ENCODE measurements at regions not wholly inside any gene's neighbourhood (a gene's known extent, or its start where the extent isn't known, plus 50 kb on each side); places are given as distances from the start of the nearest gene placed in this dataset.

DNA sequence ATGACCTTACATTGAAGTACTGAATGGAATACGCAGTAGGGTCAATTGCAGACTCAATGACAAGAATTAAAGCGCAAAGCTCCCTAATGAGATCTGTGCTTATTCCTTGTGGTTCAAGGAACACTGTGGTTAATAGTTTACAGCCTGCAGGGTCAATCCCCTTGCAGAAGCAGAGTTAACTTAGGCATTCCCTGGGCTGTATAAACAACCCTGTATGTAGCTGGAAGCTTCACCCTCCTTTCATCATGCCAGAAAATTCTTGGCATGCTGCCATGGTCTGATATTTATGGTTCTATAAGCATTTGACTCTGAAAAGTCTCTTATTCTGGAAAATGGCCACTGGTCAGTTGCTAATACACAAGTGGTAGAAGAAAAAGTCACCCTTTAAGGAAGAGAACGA is 227.7 kb downstream of the NOVA1 start:
- Histone ChIP-seq H3K4me1 (ENCODE audit: insufficient read depth, poor library complexity, severe bottlenecking) (no peaks in the 10 kb centered on the region), H3K36me3 (ENCODE audit: low read depth) (no peaks in the 10 kb centered on the region), H3K4me3 (ENCODE audit: severe bottlenecking) (no peak overlapping the region), H3K27me3 (ENCODE audit: insufficient read depth, poor library complexity, severe bottlenecking) (no peaks in the 10 kb centered on the region), H3K9me3 (ENCODE audit: severe bottlenecking) (peaks cover 2% of the 10 kb centered on the region), H3K27ac (ENCODE audit: poor library complexity, severe bottlenecking) (no peak overlapping the region)
- no peak for ATAC-seq (ENCODE audit: low read depth)
- TF ChIP-seq, protein P1, sequence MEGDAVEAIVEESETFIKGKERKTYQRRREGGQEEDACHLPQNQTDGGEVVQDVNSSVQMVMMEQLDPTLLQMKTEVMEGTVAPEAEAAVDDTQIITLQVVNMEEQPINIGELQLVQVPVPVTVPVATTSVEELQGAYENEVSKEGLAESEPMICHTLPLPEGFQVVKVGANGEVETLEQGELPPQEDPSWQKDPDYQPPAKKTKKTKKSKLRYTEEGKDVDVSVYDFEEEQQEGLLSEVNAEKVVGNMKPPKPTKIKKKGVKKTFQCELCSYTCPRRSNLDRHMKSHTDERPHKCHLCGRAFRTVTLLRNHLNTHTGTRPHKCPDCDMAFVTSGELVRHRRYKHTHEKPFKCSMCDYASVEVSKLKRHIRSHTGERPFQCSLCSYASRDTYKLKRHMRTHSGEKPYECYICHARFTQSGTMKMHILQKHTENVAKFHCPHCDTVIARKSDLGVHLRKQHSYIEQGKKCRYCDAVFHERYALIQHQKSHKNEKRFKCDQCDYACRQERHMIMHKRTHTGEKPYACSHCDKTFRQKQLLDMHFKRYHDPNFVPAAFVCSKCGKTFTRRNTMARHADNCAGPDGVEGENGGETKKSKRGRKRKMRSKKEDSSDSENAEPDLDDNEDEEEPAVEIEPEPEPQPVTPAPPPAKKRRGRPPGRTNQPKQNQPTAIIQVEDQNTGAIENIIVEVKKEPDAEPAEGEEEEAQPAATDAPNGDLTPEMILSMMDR (IDR thresholded peaks at IDR 0.05; ENCODE audit: poor library complexity, severe bottlenecking): no peak
- DNase-seq (ENCODE audit: low spot score): no peak

DNA sequence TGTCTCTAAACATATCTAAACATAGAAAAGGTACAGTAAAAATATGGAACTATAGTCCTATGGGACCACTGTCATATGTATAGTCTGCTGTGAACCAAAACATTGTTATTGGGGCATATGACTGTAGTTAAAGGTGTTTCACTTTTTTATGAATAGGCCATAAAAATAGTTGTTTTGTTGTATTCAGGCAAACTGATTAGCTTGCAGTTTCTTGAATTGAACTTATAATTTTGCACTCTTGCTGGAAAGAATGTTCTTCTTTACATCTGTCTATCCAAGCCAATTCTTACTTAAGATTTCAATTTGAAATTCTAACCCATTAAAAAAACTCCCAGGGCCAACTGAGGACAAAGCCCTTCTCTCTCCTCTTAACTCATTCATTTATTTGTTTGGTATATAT is 234.1 kb downstream of the NOVA1 start:
- Histone ChIP-seq H3K4me3 (ENCODE audit: severe bottlenecking) (no peak overlapping the region), H3K4me1 (ENCODE audit: insufficient read depth, poor library complexity, severe bottlenecking) (no peaks in the 10 kb centered on the region), H3K27ac (ENCODE audit: poor library complexity, severe bottlenecking) (no peak overlapping the region), H3K9me3 (ENCODE audit: severe bottlenecking) (peaks cover 2% of the 10 kb centered on the region), H3K27me3 (ENCODE audit: insufficient read depth, poor library complexity, severe bottlenecking) (peaks cover 11% of the 10 kb centered on the region), H3K36me3 (ENCODE audit: low read depth) (no peaks in the 10 kb centered on the region)
- TF ChIP-seq, protein P1 (IDR thresholded peaks at IDR 0.05; ENCODE audit: poor library complexity, severe bottlenecking): no peak
- ATAC-seq (ENCODE audit: low read depth) (no peak), DNase-seq (ENCODE audit: low spot score) (no peak)

DNA sequence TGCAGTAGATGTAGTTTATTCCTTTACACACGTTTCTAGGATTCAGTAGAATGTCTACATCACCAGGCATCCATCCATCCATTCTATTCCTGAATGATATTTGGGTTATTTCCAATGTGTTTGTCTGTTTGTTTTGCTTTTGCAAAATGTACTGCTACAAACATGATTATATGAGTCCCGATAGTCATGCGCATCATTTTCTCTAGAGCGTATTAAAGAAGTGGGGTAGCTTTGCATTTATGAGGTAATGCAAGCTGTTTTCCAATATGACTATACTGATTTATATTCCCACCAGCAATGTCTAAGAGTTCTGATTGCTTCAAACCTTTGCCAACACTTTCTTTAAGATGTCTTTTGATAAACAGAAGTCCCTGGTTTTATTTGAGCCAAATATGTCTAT is 253.2 kb downstream of the NOVA1 start:
- H3K4me3 ChIP-seq (ENCODE audit: severe bottlenecking): no peak overlapping the region
- ATAC-seq (ENCODE audit: low read depth) (no peak), DNase-seq (ENCODE audit: low spot score) (no peak)
- no peaks in the 10 kb centered on the region for H3K36me3 ChIP-seq (ENCODE audit: low read depth)
- no peaks in the 10 kb centered on the region for H3K4me1 ChIP-seq (ENCODE audit: insufficient read depth, poor library complexity, severe bottlenecking)
- TF ChIP-seq, protein P1 (IDR thresholded peaks at IDR 0.05; ENCODE audit: poor library complexity, severe bottlenecking): no peak
- no peaks in the 10 kb centered on the region for H3K27me3 ChIP-seq (ENCODE audit: insufficient read depth, poor library complexity, severe bottlenecking)
- H3K27ac ChIP-seq (ENCODE audit: poor library complexity, severe bottlenecking): no peak overlapping the region
- no peaks in the 10 kb centered on the region for H3K9me3 ChIP-seq (ENCODE audit: severe bottlenecking)

DNA sequence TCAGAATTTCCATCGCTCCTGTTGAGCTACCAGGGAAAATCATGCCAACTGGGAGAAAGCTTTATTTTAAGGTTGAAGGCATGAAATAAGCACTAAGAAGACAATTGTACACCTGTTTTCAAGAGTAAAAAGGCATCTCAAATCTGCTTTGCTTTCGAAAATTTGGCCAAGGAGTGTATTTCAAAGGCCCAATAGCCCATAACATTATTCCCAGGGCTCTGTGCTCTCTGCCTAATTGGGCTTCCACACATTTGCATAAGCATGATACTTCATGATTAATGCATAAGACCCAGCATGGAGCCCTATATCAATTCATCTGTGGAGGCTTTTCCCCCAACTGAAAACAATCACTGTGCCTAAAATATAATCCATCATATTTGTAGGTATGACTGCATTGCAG is 258.5 kb downstream of the NOVA1 start:
- Histone ChIP-seq H3K27ac (ENCODE audit: poor library complexity, severe bottlenecking) (no peak overlapping the region), H3K4me3 (ENCODE audit: severe bottlenecking) (no peak overlapping the region), H3K4me1 (ENCODE audit: insufficient read depth, poor library complexity, severe bottlenecking) (no peaks in the 10 kb centered on the region), H3K27me3 (ENCODE audit: insufficient read depth, poor library complexity, severe bottlenecking) (no peaks in the 10 kb centered on the region), H3K36me3 (ENCODE audit: low read depth) (no peaks in the 10 kb centered on the region), H3K9me3 (ENCODE audit: severe bottlenecking) (no peaks in the 10 kb centered on the region)
- ATAC-seq (ENCODE audit: low read depth) (no peak), DNase-seq (ENCODE audit: low spot score) (no peak)
- TF ChIP-seq, protein P1 (IDR thresholded peaks at IDR 0.05; ENCODE audit: poor library complexity, severe bottlenecking): no peak

DNA sequence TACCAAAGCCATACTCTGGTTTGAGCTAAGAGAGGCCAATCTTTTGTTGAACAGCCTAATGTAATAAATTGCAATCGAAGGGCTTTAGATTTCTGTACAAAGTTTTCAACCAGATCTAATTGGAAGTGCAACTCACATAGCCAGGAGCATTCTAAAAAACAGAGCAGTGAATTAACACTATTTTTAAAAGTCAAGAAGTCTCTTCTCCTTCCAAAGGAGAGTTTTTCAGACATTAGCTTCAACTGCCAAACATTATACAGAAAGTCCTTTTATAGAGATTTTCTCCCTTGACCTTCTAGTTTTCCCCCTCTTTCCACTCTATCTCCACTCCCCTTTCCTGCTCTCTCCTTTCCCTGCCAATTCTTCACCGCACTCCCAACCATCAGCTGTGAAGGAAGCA is 259.6 kb downstream of the NOVA1 start:
- no peaks in the 10 kb centered on the region for H3K9me3 ChIP-seq (ENCODE audit: severe bottlenecking)

More for the DNA sequence above, 259.6 kb downstream of the NOVA1 start:
- Histone ChIP-seq H3K36me3 (ENCODE audit: low read depth) (no peaks in the 10 kb centered on the region), H3K4me1 (ENCODE audit: insufficient read depth, poor library complexity, severe bottlenecking) (no peaks in the 10 kb centered on the region), H3K4me3 (ENCODE audit: severe bottlenecking) (no peak overlapping the region), H3K27ac (ENCODE audit: poor library complexity, severe bottlenecking) (no peak overlapping the region), H3K27me3 (ENCODE audit: insufficient read depth, poor library complexity, severe bottlenecking) (peaks cover 3% of the 10 kb centered on the region)
- TF ChIP-seq, protein P1 (IDR thresholded peaks at IDR 0.05; ENCODE audit: poor library complexity, severe bottlenecking): no peak
- ATAC-seq (ENCODE audit: low read depth) (no peak), DNase-seq (ENCODE audit: low spot score) (no peak)
